ENCODE measurements at regions not wholly inside any gene's neighbourhood (a gene's known extent, or its start where the extent isn't known, plus 50 kb on each side); places are given as distances from the start of the nearest gene placed in this dataset.
A peak's percentile ranks its signal among the peaks of the same experiment; 100 is the strongest.

DNA sequence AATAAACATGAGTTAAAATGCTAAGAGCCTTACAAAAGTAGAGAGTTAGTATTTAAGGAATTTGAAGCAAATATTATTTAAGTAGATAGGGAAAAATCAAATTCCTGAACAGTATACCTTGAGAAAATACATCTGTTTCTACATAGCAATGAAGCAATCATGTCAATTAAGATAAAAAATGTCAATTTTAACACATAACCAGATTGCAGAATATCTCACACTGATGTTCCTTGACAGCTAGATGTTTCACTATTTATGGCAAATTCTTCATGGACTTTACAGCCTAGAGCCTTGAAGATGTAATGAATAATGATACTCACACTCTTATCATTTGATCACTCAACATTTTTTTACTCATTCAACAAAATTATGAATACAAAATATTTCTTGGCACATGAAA is 708.2 kb upstream of the PTPRD start:
- DNase-seq (ENCODE audit: low read depth, low spot score) = no peak

DNA sequence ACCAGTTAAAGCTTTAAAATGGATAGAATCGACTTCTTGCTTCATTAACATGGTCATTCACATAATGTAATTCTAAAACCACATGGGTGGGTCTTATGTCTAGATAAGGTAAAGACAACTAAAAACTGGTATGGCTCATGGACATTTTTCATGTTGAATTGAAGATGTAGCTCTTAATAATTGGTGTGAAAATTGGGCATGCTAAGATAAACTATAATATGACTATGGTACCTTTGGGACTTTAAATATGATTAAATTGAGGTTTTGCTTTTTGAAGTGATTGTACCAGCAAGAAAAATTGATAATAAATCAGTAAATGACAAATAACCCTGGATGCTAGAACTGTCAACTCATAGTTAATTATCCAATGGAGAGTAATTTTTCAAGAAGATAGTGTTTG is 710.7 kb upstream of the PTPRD start:
- DNase-seq (ENCODE audit: low read depth, low spot score) = no peak

DNA sequence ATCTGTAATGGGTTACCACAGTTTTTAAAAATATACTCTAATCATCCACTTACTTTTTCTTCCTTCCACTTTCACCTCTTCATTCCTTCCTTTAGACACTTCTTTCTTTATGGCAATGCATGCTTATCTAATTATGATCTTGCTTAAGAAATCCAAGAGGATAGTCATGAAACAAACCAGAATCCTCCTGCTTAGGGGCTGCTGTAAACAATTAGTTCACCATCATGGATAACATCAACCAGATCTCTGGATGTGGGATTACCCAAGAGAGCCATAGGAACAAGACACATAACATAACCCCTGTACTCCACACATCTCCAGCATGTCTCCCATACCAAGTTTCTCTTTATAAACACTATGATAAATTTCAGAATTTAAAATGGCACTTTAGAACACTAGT is 713.4 kb upstream of the PTPRD start:
- DNase-seq (ENCODE audit: low read depth, low spot score) = no peak

DNA sequence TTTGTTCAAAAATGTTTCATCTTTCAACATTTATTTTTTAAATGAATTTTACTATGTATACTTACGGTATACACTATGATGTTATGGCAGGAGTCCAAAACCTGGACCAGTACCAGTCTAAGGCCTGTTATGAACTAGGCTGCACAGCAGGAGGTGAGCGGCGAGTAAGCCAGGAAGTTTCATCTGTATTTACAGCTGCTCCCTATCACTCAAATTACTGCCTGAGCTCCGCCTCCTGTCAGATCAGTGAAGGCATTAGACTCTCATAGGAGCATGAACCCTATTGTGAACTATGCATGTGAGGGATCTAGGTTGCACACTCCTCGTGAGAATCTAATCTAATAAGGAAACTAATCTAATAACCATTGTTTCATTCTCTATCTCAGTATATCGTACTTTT is 715.5 kb upstream of the PTPRD start:
- no peak for DNase-seq (ENCODE audit: low read depth, low spot score)

DNA sequence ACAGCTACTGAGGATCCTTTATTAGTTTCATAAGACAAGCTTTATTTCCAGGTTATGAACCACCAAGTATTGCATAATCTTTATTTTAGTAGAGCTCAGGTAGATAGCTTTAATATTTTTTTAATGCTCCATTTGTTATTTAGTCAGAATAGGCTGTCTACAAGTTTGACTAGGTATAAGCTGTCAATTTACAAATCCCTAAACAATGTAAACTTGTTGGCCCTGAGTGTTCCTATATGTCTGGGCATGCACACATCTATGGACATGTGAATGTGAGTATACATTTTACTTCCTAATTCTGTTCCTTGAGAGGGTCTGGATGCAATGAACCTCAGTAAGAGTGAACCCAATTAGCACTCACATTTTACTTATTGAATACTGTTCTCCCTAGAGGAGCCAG is 722.2 kb upstream of the PTPRD start:
- no peak for DNase-seq (ENCODE audit: low read depth, low spot score)

DNA sequence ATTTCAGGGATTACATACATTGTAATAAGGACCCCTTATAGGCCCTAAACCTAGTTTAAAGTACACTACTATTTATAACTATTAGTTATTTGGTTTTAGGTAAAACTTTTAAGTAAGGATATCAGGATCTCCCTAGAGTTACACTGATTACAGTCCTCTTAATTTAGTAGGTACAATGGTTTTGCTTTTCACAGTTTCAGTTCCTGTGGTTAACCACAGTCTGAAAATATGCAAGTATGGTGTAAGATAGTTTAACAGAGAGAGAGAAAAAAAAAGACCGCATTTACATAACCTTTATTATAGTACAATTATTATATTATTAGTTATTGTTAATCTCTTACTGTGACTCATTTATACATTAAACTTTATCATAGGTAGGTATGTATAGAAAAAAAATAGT is 725.3 kb upstream of the PTPRD start:
- DNase-seq (ENCODE audit: low read depth, low spot score) = peak; percentile 54

DNA sequence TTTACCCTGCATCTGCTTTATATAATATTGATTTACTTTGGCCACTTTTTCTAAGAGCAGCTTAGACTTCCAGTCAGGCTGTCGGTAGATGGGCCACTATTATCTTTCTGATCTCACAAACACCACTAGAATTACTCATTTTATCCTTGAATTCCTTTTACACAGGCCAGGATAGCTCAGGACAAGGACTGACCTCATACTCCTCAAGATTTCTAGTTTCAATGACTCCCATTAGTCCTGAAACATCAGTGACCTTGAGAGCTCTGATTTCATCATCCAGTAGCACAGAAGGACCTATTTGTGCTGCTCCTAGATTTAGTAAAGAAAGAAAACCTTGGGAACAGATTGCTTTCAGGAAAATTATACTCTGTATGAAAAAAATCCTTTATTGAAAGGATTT is 727.9 kb upstream of the PTPRD start:
- DNase-seq (ENCODE audit: low read depth, low spot score) = no peak

DNA sequence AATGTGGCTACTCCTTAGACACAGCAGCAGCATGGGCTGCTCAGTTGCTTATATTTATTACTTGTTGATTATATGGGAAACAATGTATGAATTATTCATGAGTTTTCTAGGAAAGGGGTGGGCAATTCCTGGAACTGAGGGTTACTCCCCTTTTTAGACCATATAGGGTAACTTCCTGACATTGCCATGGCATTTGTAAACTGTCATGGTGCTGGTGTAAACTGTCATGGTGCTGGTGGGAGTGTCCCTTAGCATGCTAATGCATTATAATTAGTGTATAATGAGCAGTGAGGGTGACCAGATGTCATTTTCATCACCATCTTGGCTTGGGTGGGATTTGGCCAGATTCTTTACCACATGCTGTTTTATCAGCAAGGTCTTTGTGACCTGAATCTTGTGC is 734.6 kb upstream of the PTPRD start:
- DNase-seq (ENCODE audit: low read depth, low spot score) = no peak

DNA sequence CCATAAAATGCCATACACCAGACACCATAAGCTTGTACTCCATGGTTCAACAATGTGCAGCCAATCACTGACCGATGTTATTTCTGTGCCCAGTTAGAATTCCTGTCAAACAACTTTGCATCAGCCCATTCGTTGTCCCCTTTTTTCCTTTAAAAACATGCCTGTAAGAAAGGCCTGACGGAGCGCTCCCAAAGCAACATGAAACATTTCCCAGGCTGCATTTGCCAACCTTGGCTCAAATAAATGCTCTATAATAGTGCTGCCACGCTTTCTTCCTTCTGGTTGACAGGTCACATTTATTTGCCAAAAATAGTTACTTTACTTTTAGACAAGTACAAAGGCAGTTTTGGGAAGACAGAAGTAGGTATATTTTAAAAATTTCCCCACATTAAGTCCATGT is 735.6 kb upstream of the PTPRD start:
- DNase-seq (ENCODE audit: low read depth, low spot score) = peak; percentile 4

DNA sequence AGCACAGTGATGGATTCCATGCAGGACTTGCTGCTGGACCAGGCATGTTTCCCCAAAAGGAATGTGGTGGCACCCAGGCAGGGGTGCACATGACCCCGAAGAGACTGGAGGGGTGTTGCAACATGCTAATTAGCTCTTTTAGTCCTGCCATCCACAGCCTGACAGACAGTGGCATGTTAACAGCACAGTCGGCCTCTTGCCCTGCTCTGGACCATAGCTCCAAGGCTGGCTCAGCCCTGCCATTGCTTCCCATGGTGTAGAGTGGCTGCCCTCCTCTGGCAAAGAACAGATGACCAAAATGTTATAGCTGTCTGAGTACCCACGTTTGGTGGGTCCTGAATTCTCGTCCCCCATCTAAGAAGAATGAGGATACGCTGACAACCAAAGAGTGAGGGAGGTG is 736.4 kb upstream of the PTPRD start:
- DNase-seq (ENCODE audit: low read depth, low spot score) = no peak

DNA sequence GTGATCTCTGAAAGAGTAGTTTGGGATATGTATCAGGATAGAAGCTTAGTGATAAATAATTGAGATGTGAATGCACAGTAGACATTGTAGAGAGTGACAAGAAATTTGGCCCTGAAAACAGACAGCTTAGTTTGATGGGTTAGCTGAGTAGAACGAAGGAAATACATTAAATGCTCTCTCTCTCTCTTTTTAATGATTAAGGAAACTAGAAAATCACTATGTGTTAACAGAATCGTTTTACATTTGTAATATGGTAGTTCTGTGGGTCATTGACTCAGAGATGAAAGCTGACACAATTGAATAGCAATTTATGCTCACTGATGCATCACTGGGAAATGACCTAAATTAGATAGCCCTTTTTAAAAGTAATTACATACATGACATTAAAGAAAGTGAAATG is 739.8 kb upstream of the PTPRD start:
- no peak for DNase-seq (ENCODE audit: low read depth, low spot score)

DNA sequence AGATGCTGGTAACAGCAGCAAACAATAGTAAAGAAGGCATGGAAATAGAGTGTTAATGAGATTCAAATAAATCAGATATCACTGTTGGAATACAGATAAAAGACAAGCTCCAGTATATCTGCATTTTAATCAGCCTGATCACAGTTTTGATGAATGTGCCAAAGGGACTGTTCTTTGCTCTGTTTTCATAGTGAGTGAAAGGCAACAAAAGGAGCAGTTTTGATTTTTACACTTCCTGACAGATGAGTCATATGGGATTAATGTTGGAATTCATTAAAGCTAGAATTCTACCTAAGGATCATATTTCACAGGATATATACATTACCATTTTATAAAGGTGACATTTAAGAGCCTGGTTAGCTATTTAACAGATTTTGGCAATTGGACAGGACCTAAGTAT is 743.3 kb upstream of the PTPRD start:
- peak; percentile 49 for DNase-seq (ENCODE audit: low read depth, low spot score)

DNA sequence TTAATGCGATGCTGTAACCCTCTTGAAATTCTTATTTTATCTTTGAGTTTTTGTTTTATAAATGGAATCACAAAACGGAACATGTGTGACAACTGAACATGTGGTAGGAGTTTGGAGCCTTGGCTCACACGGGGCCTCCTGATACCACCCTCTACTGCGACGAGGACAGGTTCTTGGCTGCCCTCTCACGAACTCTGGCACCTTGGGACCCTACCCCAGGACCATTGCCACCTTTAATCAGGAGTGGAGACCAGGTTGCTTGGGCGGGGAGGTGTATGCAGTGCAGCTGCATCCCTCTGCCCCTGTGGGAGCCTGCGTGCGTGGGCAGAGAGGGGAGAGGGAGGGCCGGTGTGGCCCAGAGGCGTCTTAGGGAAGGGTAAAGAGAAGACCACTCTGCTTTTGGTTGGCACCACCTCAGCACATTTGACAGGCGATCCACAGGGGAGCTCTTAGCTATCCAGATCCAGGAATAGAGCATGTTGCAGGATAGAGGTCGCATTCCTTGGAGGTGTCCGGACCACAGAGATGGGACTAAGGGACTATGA is 753.9 kb upstream of the PTPRD start:
- no peak for DNase-seq (ENCODE audit: low read depth, low spot score)

DNA sequence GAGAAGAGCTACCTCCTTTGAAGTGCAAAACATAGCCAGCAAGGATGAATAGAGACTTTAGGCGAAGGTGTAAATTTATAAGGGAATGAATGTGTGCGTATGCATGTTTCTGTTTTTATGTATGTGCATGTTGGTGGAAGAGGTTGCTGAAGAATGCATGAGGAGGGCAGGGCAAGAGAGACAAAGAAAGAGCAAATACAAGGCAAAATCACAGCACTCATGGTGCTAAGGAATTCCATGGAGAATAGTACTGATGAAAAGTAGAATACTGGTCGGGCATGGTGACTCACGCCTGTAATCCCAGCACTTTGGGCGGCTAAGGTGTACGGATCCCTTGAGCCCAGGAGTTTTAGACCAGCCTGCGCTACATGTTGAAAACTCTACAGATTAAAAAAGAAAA is 762.1 kb upstream of the PTPRD start:
- DNase-seq (ENCODE audit: low read depth, low spot score) = no peak

DNA sequence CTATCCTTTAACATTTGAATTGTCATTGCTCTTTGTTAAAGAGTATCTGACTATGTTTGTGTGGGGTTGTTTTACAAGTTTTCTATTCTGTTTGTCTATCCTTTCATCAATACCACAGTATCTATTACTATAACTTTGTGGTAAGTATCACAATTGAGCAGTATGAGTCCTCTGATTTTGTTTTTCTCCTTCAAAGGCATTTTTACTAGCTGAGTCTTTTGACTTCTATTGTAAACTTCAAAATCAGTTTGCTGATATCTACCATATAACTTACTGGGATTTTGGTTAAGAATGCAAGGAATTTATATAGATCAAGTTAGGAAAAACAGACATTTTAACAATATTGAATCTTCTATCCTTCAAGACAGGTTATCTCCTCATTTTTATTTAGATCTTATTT is 789.8 kb upstream of the PTPRD start:
- DNase-seq (ENCODE audit: low read depth, low spot score) = no peak

DNA sequence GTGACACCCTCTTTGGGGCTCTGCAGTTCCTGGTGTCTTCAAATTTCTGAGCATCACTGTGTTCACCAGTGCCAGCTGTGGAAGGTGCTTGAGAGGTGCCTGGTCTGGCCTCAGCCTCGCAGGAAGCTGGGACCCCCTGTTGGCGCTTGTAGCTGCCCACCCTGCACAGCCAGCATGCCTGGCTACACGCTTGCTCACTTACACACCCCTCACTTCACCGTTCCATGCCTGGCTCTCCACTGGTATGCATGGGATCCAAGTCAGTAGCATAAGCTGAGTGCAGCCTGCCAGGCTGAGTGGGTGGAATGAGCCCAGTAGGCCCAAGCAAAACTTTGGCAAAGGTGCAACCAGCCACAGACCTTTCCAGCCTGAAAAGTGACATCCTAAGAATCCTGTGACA is 801.4 kb upstream of the PTPRD start:
- DNase-seq (ENCODE audit: low read depth, low spot score) = no peak

DNA sequence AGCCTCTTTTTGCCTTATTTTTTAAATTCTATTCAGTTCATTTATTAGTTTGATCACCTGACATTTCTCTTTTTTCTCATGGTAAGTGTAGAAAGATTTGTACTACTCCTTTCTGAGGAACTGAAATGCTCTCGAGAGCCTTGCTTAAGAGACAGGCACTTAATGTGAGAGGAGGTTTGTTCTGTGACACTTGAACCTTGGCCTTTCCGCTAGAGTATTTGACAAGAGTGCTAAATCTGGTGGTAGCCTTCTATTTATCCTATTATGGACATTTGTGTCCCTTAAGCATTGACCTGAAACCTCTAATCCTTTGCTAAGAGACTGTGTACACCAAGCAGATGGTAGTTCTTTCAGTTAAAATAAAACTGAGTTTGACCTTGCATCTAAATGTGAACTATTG is 805.0 kb upstream of the PTPRD start:
- DNase-seq (ENCODE audit: low read depth, low spot score) = no peak

DNA sequence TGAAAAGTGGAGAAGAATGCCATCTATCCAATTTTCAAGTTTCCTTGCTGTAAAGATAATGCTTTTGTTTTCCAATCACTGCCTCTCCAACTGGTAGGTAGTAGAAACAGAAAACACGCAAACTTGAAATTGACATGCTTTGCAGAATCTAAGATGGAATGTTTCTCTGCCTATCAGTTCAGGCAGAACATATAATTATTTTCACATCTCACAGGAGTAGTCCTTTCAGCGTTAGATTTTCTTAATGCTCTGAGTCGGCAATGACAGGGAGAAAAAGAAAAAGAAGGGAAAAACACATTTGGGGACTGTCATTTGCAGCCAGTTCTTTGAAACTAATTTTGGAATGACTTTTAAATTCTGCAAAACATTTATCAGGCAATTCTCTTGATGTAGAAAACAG is 818.7 kb upstream of the PTPRD start:
- no peak for DNase-seq (ENCODE audit: low read depth, low spot score)

DNA sequence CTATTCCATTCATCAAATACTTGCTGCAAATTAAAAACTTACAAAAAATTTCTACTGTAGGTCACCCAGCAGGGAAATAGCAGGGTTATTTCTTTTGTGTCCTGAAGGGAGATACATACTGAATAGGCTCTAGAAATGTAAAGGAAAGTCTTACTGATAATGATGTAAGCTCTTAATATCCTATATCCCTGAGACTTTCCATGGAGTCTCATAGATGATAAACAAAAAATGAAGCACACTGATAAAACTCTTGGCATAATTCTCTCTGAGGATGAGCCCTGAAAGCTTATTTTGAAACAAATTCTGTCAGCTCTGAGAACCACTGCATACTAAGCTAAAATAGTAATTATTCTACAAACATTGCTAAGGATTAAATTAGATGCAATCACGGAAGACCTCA is 819.6 kb upstream of the PTPRD start:
- DNase-seq (ENCODE audit: low read depth, low spot score) = no peak

DNA sequence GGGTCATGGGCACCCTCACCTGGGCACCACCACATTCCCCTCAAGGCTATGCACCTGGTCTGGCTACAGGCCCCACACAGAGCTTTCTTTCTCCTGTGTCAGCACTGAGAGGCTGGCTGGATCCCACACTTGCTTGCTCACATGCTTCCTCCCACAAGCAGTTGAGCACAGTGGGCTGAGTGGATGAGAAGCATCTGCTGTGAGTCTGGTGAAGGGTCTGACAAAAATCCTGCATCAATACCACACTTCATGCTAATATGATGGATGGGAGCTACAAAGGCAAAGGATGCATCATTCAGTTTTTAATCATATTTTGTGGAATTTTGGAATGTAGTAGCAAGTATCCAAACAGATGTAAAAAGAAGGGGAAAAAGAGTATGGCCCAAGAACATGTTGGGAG is 830.8 kb upstream of the PTPRD start:
- DNase-seq (ENCODE audit: low read depth, low spot score) = no peak

DNA sequence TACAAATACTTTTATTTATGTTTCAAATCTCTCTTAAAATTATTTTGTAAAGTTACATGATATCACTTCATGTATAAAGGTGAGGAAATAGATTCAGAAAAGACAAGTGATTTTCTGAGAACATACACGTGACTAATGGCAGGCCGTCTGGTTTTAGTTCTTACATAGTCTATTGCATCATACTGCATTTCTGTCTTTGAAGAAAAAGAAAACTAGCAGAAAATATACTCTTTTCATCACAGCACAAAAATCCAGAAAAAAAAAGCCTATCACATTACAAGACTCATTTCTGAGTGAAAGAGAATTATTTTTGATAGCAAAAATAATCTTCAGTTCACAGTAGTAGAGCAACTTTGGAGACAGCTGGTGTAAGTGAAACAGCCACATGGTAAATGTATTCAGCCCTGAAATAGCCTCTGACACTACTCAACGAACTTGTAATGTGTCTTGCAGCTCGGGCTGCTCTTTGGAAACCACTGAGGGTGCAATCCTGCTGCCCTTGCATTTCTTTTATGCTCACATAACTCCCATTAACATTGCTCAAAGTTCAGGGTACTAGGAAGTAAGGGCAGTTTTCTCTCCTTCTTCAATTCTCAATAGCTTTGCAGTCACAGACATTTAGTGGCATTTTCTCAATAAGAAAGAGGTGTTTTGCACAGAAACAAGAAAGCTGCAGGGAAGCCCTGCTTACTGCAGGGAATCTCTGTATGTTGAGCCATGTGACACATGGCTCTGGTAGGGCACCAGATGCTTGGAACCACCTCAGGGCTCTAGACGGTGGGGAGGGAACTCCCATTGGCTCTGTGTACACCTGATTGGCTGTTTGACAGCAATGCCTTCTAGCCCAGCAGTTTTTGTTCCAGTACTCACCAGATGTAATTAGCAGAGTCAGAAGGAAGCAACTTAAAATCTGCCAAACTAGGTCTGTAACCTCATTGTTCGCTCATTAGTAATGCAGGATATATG is 845.3 kb upstream of the PTPRD start:
- DNase-seq (ENCODE audit: low read depth, low spot score) = no peak

DNA sequence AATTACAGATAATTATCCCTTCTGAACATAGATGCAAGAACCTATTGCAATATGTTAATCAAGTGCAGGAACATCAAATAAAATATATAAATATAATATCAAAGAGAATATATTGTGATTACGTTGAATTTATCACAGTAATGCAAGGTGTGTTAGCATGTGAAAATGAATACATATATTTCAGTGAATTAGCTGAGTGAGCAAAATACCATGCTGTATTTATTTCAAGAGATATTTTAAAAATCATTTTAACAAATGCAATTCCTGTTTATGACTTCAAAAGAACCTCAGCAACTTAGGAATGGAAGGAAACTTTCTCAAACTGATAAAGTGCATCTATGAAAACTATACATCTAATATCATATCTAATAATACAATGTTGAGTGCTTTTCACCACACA is 856.9 kb upstream of the PTPRD start:
- no peak for DNase-seq (ENCODE audit: low read depth, low spot score)

DNA sequence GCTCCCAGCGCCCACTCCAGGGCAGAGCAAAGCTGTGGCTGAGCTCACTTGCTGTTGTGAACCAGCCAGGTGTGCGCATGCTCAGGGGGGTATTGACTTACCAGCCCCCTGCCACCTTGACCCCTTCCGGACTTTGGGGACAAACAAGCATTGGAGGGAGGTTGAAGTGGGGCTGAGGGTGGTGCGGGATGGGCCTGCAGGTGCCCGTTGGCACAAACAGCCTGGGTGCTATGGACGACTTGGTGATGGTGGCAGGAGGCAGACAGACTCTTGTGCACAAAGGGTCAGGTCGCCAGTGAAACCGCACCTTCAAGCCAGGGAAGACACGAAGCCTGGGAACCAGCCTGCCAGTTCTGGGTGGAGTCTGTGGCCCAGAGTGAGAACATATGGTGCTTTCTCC is 858.5 kb upstream of the PTPRD start:
- no peak for DNase-seq (ENCODE audit: low read depth, low spot score)

DNA sequence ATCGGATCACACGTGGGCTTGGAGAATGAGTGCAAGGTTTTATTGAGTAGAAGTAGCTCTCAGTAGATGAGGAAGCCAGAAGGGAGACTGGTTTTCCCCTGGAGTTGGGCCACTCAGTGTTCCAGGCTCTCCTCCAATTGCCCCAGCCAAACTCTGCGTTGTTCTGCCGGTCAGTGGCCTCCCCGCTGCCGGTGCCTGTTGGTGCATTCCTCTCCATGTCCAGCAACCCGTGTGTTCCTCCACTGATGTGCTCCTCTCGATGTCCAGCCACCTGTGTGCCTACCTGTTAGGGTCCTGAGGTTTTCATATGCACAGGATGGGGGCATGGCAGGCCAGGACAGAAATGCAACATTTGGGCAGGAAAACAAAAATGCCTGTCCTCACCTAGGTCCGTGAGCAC is 888.0 kb upstream of the PTPRD start:
- DNase-seq (ENCODE audit: low read depth, low spot score) = no peak
